ENCODE measurements at regions not wholly inside any gene's neighbourhood (a gene's known extent, or its start where the extent isn't known, plus 50 kb on each side); places are given as distances from the start of the nearest gene placed in this dataset.

DNA sequence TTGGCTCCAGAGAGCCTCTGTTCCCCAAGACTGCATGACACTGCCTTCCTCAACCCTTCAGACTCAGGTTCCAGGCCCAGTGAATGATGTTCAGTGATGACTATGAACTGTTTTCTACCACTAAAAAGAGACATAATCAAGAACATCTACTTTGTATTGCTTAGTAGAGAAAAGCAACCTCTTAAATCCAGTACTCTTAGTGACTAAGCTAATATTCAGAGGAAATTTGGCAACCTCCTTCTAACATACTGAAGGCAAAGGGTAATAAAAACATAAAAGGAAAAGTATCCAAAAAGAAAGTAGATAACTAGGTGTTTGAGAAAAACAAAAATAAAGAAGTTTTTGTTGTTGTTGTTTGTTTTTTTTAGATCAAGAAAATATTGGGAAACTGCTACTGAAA is 153.3 kb upstream of the RUNX1 start:
- no peak for FAIRE-seq
- Histone ChIP-seq H3K27me3 (no peaks in the 10 kb centered on the region), H3K9me3 (no peaks in the 10 kb centered on the region), H3K4me1 (peaks cover 3 to 7% (median 6%) of the 10 kb centered on the region in 3 donors), H3K27ac (no peak overlapping the region), H3K4me3 (no peak overlapping the region), H3K36me3 (no peaks in the 10 kb centered on the region)
- ATAC-seq, result no peak
- DNase-seq, result no peak
- TF ChIP-seq, protein P1, sequence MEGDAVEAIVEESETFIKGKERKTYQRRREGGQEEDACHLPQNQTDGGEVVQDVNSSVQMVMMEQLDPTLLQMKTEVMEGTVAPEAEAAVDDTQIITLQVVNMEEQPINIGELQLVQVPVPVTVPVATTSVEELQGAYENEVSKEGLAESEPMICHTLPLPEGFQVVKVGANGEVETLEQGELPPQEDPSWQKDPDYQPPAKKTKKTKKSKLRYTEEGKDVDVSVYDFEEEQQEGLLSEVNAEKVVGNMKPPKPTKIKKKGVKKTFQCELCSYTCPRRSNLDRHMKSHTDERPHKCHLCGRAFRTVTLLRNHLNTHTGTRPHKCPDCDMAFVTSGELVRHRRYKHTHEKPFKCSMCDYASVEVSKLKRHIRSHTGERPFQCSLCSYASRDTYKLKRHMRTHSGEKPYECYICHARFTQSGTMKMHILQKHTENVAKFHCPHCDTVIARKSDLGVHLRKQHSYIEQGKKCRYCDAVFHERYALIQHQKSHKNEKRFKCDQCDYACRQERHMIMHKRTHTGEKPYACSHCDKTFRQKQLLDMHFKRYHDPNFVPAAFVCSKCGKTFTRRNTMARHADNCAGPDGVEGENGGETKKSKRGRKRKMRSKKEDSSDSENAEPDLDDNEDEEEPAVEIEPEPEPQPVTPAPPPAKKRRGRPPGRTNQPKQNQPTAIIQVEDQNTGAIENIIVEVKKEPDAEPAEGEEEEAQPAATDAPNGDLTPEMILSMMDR (IDR thresholded peaks at IDR 0.05), result no peak
- intact Hi-C loops (cut with DNase I), result no loop called here

DNA sequence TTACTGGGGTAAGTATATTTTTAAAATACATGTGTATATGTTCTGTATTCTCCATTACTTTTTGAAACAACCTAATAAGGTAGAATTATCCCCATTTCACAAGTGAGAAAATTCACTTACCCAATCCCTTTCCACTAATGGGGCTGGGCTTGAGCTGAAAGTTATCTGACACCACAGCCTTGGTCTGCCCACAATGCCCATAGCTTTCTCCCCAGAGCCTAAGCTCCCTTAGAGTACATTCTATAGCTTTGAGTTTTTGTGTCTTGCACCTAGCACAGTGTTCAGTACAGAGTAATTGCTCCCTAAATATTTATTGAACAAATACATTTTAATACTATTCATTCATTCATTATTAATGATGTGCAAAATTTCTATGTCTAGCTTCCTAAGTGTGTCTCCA is 152.7 kb upstream of the RUNX1 start:
- ATAC-seq, result no peak
- intact Hi-C loops (cut with DNase I), result no loop called here
- DNase-seq, result no peak
- Histone ChIP-seq H3K4me1 (peaks cover 3 to 7% (median 6%) of the 10 kb centered on the region in 3 donors), H3K27me3 (no peaks in the 10 kb centered on the region), H3K36me3 (no peaks in the 10 kb centered on the region), H3K4me3 (no peak overlapping the region), H3K27ac (no peak overlapping the region), H3K9me3 (no peaks in the 10 kb centered on the region)
- no peak for FAIRE-seq
- TF ChIP-seq, protein P1 (IDR thresholded peaks at IDR 0.05), result no peak

DNA sequence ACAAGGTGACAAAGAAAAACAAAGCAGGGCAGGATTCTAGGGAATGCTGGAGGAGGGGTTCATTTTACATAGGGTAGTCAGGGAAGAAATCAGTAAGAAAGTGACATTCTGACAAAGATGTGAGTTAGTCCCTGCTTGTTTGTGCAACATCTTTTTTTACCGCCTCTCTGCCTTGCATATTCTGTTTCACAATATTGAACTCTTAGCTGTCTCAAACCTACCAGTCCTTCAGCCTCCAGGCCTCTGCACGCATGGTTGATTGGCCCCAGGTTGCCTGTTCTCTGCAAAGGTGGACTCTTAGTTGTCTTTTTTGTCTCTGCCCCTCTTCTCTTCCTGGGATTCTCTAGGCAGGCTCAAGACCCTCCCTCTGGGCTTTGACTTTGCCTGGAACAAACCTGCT is 152.2 kb upstream of the RUNX1 start:
- TF ChIP-seq, protein P1 (IDR thresholded peaks at IDR 0.05), result no peak
- FAIRE-seq (no peak), DNase-seq (no peak), ATAC-seq (no peak)
- peaks cover 3 to 6% (median 6%) of the 10 kb centered on the region in 3 donors for H3K4me1 ChIP-seq
- intact Hi-C loops (cut with DNase I), result no loop called here
- H3K27me3 ChIP-seq, result no peaks in the 10 kb centered on the region
- no peaks in the 10 kb centered on the region for H3K9me3 ChIP-seq
- 94% methylated on average over 2 of the region's 2 CpGs for WGBS, 2 donors
- no peak overlapping the region for H3K4me3 ChIP-seq
- H3K27ac ChIP-seq, result no peak overlapping the region
- no peaks in the 10 kb centered on the region for H3K36me3 ChIP-seq

DNA sequence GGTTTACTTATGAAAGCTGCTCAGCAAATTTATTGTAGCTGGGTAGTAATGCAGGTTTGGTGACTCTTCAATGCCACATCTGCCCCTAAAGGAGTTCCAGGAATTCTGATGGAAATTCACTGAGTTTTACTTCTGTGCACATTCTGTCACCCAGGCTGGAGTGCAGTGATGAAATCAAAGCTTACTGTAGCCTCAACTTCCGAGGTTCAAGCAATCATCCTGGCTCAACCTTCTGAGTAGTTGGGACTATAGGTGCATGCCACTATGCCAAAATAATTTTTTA is 150.6 kb upstream of the RUNX1 start:
- Histone ChIP-seq H3K27me3 (no peaks in the 10 kb centered on the region), H3K9me3 (no peaks in the 10 kb centered on the region), H3K4me3 (no peak overlapping the region), H3K4me1 (no peaks in the 10 kb centered on the region), H3K27ac (no peak overlapping the region), H3K36me3 (no peaks in the 10 kb centered on the region)
- intact Hi-C loops (cut with DNase I), result no loop called here
- TF ChIP-seq, protein P1 (IDR thresholded peaks at IDR 0.05), result no peak
- 67 to 76% methylated on average over 1 of the region's 1 CpG for WGBS, 2 donors
- FAIRE-seq, result no peak
- ATAC-seq, result no peak
- no peak for DNase-seq

DNA sequence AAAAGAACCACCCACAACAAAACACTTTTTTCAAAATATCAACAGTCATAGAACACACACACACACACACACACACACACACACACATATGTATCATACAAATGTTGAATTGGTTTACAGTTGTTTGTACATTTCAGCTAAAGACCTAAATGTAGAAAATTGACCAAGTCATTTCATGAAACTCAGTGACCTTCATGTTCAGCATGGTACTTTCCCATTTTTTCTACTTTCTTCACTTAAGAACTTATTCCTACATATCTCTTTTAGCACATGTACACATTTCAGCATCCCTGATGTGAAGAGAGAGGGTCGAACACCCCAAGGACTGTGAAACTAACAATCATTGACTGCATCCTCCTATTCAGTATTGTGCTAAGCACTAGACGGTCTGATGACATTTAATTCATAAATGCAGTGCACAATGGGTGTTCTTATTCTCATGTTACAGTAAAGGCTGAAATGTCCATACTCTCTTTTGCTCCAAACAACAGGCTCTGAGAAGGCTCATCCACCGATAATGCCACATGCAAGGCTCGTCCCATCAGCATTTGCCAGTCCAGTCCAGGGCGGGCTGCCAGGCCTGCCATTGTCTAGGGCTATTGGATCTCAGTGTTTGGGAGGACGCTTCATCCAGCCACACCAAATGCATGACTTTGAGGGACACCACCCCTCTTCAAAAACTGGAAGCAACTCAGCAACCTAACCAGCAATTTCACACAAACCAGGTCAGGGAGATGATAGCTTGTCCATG is 150.1 kb upstream of the RUNX1 start:
- ATAC-seq, result no peak
- H3K36me3 ChIP-seq, result no peaks in the 10 kb centered on the region

More for the DNA sequence above, 150.1 kb upstream of the RUNX1 start:
- DNase-seq (no peak), FAIRE-seq (no peak)
- H3K27ac ChIP-seq, result no peak overlapping the region
- WGBS, 2 donors, result 86 to 91% methylated on average over 6 of the region's 6 CpGs
- H3K9me3 ChIP-seq, result no peaks in the 10 kb centered on the region
- no peaks in the 10 kb centered on the region for H3K4me1 ChIP-seq
- TF ChIP-seq, protein P1 (IDR thresholded peaks at IDR 0.05), result no peak
- no peaks in the 10 kb centered on the region for H3K27me3 ChIP-seq
- no peak overlapping the region for H3K4me3 ChIP-seq
- intact Hi-C loops (cut with DNase I), result no loop called here

Measured in pancreas (tissue), 10 donors.